Esophagus squamous epithelium (tissue), 4 donors: ENCODE measurements at regions not wholly inside any gene's neighbourhood (a gene's known extent, or its start where the extent isn't known, plus 50 kb on each side); places are given as distances from the start of the nearest gene placed in this dataset.

Experiments
- CTCF ChIP-seq, 6 experiments: fragments of 450-650 bp in 4 of 6; fragments of 200-600 bp in 2 of 6; sonication (generic) in 2 of 6; IDR thresholded peaks; one replicate each; pipeline ENCODE4 v1.5.1; 2016 to 2019; ENCODE audit warnings: antibody characterized with exemption in 6 of 6, mild to moderate bottlenecking in 4 of 6, moderate library complexity in 4 of 6
- POLR2A ChIP-seq, 4 donors: fragments of 450-650 bp; IDR thresholded peaks; one replicate each; pipeline ENCODE4 v1.6.1; 2017; ENCODE audit warnings: antibody characterized with exemption in 4 of 4, mild to moderate bottlenecking in 4 of 4, moderate library complexity in 3 of 4

- TF ChIP-seq CTCF (IDR thresholded peaks at IDR 0.05): no peak
- TF ChIP-seq POLR2A (IDR thresholded peaks at IDR 0.05): no peak
Measured at GRCh38 chr20:51221791-51222408, 199.0 kb upstream of the KCNG1 start.
